Lower lobe of right lung (tissue), 2 donors: ENCODE measurements at regions not wholly inside any gene's neighbourhood (a gene's known extent, or its start where the extent isn't known, plus 50 kb on each side); places are given as distances from the start of the nearest gene placed in this dataset.
"Not testable (repeated sequence)": the region's sequence is repeated elsewhere in the genome, so short reads cannot be mapped to it uniquely, and the experiment has no call there.

Experiments
- ATAC-seq, 2 donors: fragments of 200-7000 bp; cut with Tn5 transposase; one replicate each; pipeline ENCODE4 v1.9.1; 2020 to 2022; ENCODE audit warnings: mild to moderate bottlenecking in 2 of 2, moderate library complexity in 2 of 2
- DNase-seq: peaks from one replicate; pipeline ENCODE4 v3.0.0-alpha.2; 2020
- H3K27ac ChIP-seq: fragments of 200-600 bp; one replicate; pipeline ENCODE4 v1.8.0; 2022
- H3K27me3 ChIP-seq: fragments of 200-600 bp; one replicate; pipeline ENCODE4 v1.8.0; 2022; ENCODE audit warnings: low read depth
- H3K36me3 ChIP-seq: fragments of 200-600 bp; one replicate; pipeline ENCODE4 v1.8.0; 2022; ENCODE audit warnings: mild to moderate bottlenecking
- H3K4me1 ChIP-seq: fragments of 200-600 bp; one replicate; pipeline ENCODE4 v1.8.0; 2022
- H3K4me3 ChIP-seq: fragments of 200-600 bp; one replicate; pipeline ENCODE4 v1.8.0; 2022; ENCODE audit warnings: mild to moderate bottlenecking
- H3K9me3 ChIP-seq: fragments of 200-600 bp; one replicate; pipeline ENCODE4 v1.8.0; 2022
- intact Hi-C: fragments of 100-400 bp; cut with DNase I; formaldehyde crosslinking; loops from one replicate; pipeline ENCODE4 v1.11.0; 2022
- donor health status: DM: no; HTN: yes; CAD: no; lungs with severe emphysema.

DNA sequence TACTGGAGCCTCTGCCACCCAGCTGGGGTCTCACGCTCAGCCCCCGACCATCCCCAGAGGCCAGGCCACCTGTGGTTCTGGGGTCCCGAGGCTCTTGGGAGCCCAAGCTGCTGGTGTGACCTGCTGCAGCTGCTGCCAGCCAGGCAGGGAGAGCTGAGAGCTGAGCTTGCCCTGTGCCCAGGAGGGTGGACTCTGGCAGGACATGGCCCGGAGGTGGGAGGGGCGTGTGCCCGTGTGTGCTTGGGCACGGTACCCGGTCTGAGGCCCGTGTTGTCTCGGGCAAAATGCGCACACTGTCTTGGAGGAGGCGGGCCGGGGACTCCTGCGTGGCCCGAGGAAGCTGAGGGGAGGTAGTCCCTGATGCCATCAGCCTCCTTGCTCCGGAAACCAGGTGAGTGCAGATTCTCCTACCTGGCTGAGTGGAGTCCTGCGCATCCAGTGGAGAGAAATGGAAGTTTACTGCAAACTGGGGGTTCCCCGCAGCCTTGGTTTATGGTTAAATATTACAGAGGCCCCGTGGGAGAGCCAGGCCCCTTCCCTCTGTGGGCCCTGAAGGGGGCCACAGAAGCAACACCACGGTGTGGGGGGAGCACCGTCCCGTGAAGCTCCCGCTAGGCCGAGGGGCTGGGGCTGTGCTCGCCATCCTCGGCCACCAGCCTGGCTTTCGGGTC is 4380.8 kb upstream of the TPTE start:
- H3K27me3 ChIP-seq, intact Hi-C loops, DNase-seq, H3K4me1 ChIP-seq, ATAC-seq, H3K4me3 ChIP-seq, H3K36me3 ChIP-seq, H3K27ac ChIP-seq, H3K9me3 ChIP-seq: not testable (repeated sequence)

GRCh38 chr21:6141138-6141474 is 4380.3 kb upstream of the TPTE start:
- DNase-seq, H3K9me3 ChIP-seq, H3K36me3 ChIP-seq, H3K27ac ChIP-seq, H3K4me1 ChIP-seq, intact Hi-C loops, H3K27me3 ChIP-seq, H3K4me3 ChIP-seq: not testable (repeated sequence)
- ATAC-seq: peak; percentile 42 to 75

DNA sequence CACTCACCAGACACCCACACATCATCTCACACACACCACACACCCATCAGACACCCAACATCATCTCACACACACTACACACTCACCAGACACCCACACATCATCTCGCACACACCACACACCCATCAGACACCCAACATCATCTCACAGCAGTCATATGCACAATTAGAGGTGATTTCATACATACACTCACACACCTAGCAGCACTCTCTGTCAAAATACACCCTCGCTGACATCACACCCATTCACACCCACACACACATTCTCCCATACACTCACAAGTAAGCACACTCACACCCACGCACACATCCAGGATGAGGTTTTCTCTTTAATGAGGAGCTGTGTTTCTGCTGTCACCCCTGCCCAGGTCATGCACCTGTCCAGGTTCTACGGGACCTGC is 4368.2 kb upstream of the TPTE start:
- H3K4me1 ChIP-seq, ATAC-seq, DNase-seq, H3K27ac ChIP-seq, intact Hi-C loops, H3K27me3 ChIP-seq, H3K36me3 ChIP-seq, H3K4me3 ChIP-seq, H3K9me3 ChIP-seq: not testable (repeated sequence)

GRCh38 chr21:6154524-6155320 is 4366.7 kb upstream of the TPTE start:
- H3K9me3 ChIP-seq, H3K4me1 ChIP-seq, DNase-seq, H3K27ac ChIP-seq, H3K27me3 ChIP-seq, H3K36me3 ChIP-seq, H3K4me3 ChIP-seq, intact Hi-C loops: not testable (repeated sequence)
- ATAC-seq: peak; percentile 64 to 72

DNA sequence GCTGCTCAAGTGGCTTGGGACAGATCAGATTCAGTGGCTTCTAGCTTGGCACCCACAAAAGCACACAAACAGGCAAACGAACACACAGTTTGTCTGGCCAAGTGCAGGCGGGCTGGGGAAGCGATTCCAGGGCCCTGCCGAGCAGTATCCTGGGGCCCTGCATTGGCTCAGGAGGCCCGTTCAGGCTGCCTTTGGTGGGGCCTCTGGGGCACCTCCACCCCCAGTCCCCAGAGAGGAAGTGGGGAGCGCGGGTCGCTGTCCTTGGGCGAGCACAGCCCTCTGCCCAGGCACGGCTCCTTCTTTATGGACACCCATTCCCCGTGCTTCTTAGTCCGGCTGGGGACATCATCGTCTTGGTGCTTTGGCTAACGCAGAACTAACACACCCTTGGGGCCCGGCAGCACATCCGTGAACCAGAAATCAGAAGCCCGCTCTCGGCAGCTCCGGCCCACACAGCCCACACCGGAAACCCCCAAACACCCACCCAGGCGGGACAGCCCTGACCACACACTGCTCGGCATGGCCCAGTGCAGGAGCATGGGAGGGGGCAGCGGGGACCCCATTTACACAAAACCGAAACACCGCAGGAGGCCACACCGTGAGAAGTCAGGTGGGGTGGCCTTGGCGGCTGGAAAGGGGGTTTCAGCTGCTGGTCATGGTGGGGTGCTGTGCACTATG is 4364.5 kb upstream of the TPTE start:
- ATAC-seq, H3K9me3 ChIP-seq, H3K27me3 ChIP-seq, H3K4me1 ChIP-seq, DNase-seq, H3K27ac ChIP-seq, intact Hi-C loops, H3K36me3 ChIP-seq, H3K4me3 ChIP-seq: not testable (repeated sequence)

- DNase-seq, H3K9me3 ChIP-seq, H3K27me3 ChIP-seq, ATAC-seq, H3K36me3 ChIP-seq, H3K4me1 ChIP-seq, intact Hi-C loops, H3K27ac ChIP-seq, H3K4me3 ChIP-seq: not testable (repeated sequence)
Measured at GRCh38 chr21:6157515-6157914, 4363.9 kb upstream of the TPTE start.

- DNase-seq, intact Hi-C loops, H3K4me3 ChIP-seq, H3K27ac ChIP-seq, H3K36me3 ChIP-seq, ATAC-seq, H3K4me1 ChIP-seq, H3K9me3 ChIP-seq, H3K27me3 ChIP-seq: not testable (repeated sequence)
Measured at GRCh38 chr21:6158171-6158570, 4363.2 kb upstream of the TPTE start.
